ENCODE measurements at regions not wholly inside any gene's neighbourhood (a gene's known extent, or its start where the extent isn't known, plus 50 kb on each side); places are given as distances from the start of the nearest gene placed in this dataset.
"Not testable (repeated sequence)": the region's sequence is repeated elsewhere in the genome, so short reads cannot be mapped to it uniquely, and the experiment has no call there.

- no peak for DNase-seq
Measured at GRCh38 chr7:68729371-68729770, 868.9 kb upstream of the AUTS2 start.

GRCh38 chr7:68730194-68730593 is 868.1 kb upstream of the AUTS2 start:
- DNase-seq, result no peak

GRCh38 chr7:68730964-68731363 is 867.3 kb upstream of the AUTS2 start:
- DNase-seq, result no peak

- DNase-seq, result no peak
Measured at GRCh38 chr7:68733219-68734153, 864.8 kb upstream of the AUTS2 start.

- no peak for DNase-seq
Measured at GRCh38 chr7:68734431-68734830, 863.8 kb upstream of the AUTS2 start.

- no peak for DNase-seq
Measured at GRCh38 chr7:68739306-68739705, 859.0 kb upstream of the AUTS2 start.

GRCh38 chr7:68744036-68744435 is 854.2 kb upstream of the AUTS2 start:
- DNase-seq, result no peak

GRCh38 chr7:68748934-68749900 is 849.1 kb upstream of the AUTS2 start:
- no peak for DNase-seq

GRCh38 chr7:68752485-68753178 is 845.6 kb upstream of the AUTS2 start:
- no peak for DNase-seq

GRCh38 chr7:68754414-68754813 is 843.9 kb upstream of the AUTS2 start:
- DNase-seq, result no peak

GRCh38 chr7:68756986-68757495 is 841.2 kb upstream of the AUTS2 start:
- no peak for DNase-seq

GRCh38 chr7:68760556-68760955 is 837.7 kb upstream of the AUTS2 start:
- no peak for DNase-seq

- no peak for DNase-seq
Measured at GRCh38 chr7:68767462-68767861, 830.8 kb upstream of the AUTS2 start.

GRCh38 chr7:68770649-68771048 is 827.6 kb upstream of the AUTS2 start:
- no peak for DNase-seq

GRCh38 chr7:68776326-68776725 is 821.9 kb upstream of the AUTS2 start:
- DNase-seq, result no peak

GRCh38 chr7:68783684-68784083 is 814.6 kb upstream of the AUTS2 start:
- no peak for DNase-seq

GRCh38 chr7:68785036-68785435 is 813.2 kb upstream of the AUTS2 start:
- no peak for DNase-seq

GRCh38 chr7:68787566-68787965 is 810.7 kb upstream of the AUTS2 start:
- DNase-seq, result no peak

- not testable (repeated sequence) for DNase-seq
Measured at GRCh38 chr7:68788529-68788928, 809.7 kb upstream of the AUTS2 start.

- no peak for DNase-seq
Measured at GRCh38 chr7:68789597-68789996, 808.7 kb upstream of the AUTS2 start.

GRCh38 chr7:68792351-68792750 is 805.9 kb upstream of the AUTS2 start:
- DNase-seq, result no peak

GRCh38 chr7:68793513-68793912 is 804.8 kb upstream of the AUTS2 start:
- no peak for DNase-seq

- DNase-seq, result no peak
Measured at GRCh38 chr7:68800316-68800715, 798.0 kb upstream of the AUTS2 start.

Measured in right forelimb (tissue), 1 donor.